Medulla oblongata (tissue), 1 donor: ENCODE measurements at regions not wholly inside any gene's neighbourhood (a gene's known extent, or its start where the extent isn't known, plus 50 kb on each side); places are given as distances from the start of the nearest gene placed in this dataset.
"Not testable (repeated sequence)": the region's sequence is repeated elsewhere in the genome, so short reads cannot be mapped to it uniquely, and the experiment has no call there.

ENCODE experiments used
- DNase-seq: peaks from one replicate; pipeline ENCODE4 v3.0.0-alpha.2; 2015; ENCODE audit errors: extremely low spot score

DNA sequence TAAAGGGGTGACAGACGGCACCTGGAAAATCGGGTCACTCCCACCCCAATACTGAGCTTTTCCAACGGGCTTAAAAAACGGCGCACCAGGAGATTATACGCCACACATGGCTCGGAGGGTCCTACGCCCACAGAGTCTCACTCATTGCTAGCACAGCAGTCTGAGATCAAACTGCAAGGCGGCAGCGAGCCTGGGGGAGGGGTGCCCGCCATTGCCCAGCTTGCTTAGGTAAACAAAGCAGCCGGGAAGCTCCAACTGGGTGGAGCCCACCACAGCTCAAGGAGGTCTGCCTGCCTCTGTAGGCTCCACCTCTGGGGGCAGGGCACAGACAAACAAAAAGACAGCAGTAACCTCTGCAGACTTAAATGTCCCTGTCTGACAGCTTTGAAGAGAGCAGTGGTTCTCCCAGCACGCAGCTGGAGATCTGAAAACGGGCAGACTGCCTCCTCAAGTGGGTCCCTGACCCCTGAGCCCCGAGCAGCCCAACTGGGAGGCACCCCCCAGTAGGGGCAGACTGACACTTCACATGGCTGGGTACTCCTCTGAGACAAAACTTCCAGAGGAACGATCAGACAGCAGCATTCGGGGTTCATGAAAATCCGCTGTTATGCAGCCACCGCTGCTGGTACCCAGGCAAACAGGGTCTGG, 162.8 kb upstream of the GJE1 start:
- DNase-seq: not testable (repeated sequence)

DNA sequence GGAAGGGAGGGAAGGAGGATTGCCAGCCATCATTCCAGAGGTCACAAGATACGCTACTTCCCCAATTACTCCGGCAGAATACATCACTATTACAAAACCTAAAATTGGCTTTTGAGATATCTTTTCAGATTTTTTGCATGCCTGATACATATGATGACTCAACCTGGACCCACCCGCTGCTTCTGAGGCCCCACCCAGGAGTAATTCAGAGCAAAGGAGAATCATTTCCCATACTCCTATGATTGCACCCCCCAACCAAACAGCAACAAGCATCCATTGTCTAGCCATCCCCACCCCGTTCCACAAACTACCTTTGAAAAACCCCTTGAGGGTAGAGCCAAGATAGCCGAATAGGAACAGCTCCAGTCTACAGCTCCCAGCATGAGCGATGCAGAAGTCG, 163.5 kb upstream of the GJE1 start:
- no peak for DNase-seq

DNA sequence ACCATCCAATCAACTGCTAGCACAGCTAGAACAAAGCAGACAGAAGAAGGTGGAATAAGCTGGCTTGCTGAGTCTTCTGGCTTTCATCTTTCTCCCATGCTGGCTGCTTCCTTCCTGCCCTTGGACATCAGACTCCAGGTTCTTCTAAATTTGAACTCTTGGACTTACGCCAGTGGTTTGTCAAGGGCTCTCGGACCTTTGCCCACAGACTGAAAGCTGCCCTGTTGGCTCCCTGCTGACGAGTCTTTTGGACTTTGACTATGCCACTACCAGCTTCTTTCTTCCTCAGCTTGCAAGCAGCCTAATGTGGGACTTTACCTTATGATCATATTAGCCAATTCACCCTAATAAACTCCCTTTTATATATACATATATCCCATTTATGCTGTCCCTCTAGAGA, 164.1 kb upstream of the GJE1 start:
- no peak for DNase-seq

DNA sequence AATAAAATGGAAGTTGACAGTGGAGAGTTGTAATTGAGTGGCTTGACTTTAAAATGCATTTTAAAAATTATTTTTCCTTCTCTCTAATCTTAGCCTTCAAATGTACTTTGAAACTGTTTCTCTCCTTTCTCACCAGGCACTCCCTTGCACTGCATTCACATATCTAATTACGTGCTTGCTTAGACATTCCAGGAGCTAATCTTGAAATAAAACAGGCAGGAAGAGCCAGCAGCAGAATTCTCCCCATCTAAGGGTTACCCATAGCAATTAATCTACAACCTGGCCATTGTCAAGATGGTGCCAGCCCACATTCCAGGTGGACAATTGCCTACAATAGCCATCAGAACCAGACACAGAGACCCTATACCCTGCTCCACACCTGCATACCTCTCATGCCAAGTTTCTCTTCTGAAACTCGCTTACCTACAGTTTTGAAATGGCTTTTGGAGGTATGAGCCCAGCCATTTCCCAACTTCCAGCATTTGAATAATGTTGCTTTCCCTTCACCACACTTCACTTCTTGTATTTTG, 167.6 kb upstream of the GJE1 start:
- no peak for DNase-seq

DNA sequence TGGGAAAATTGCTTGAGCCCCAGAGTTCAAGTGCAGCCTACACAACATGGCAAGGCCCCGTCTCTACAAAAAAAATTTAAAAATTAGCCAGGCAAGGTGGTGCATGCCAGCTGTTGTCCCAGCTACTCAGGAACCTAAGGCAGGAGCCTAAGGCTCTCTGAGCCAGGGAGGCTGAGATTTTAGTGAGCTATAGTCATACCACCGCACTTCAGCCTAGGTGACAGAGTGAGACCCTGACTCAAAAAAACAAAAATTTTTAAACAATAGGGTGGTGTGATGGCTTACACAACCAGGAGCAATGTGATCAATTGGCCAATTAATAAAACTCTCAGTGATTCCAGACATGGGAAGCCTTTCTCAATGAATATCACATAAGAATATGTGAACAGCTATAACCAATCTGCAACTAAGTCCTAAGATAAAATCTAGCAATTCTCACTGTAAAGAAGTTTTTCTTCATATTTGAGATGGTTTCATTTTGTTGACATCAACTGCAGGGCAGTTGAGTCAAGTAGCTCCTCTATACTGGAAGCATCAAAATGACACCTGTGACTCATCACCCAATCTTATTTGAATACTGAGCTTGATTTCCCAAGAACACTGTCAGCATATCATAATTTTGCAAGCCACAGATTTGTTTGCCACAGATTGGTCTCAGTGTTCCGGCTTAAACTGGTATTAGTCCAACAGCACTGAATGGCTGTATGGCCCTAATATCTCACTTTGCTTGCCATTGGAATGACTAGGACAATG, 169.0 kb upstream of the GJE1 start:
- no peak for DNase-seq

DNA sequence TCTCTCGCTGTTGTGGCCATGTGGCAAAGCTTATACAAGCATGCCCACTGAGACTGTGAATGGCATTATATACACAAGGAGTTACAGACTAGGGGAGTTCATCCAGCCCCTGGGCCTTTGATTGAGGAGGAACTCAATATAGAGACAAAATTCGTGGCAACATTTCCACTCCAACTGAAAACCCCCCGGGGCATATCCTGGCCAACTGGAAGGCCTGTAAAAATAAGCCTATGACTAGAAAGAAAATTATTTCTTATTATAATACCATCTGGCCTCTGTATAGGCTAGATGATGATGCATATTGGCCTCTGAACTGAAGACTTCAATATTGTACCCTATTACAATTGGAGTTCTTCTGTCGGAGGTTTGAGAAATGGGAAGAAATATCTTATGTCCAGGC, 175.5 kb upstream of the GJE1 start:
- DNase-seq: no peak

DNA sequence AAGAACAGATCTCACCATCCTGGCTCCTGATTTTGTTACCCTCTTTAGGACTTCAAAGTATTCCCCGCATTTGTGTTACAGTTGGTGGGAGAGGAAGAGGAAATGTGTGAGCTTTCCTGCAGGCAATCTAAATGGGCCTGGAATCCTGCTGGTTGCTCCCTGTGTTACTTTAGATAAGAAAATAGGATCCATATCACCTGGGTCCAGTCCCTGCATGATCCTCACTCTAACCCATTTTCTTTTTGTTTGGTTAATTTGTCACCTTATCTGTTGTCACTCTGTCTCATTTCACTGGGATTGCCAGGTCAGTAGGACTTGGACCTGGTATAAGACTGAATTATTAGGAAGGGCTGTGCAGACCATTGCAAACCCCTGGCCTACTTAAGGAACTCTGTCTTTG, 175.9 kb upstream of the GJE1 start:
- no peak for DNase-seq

DNA sequence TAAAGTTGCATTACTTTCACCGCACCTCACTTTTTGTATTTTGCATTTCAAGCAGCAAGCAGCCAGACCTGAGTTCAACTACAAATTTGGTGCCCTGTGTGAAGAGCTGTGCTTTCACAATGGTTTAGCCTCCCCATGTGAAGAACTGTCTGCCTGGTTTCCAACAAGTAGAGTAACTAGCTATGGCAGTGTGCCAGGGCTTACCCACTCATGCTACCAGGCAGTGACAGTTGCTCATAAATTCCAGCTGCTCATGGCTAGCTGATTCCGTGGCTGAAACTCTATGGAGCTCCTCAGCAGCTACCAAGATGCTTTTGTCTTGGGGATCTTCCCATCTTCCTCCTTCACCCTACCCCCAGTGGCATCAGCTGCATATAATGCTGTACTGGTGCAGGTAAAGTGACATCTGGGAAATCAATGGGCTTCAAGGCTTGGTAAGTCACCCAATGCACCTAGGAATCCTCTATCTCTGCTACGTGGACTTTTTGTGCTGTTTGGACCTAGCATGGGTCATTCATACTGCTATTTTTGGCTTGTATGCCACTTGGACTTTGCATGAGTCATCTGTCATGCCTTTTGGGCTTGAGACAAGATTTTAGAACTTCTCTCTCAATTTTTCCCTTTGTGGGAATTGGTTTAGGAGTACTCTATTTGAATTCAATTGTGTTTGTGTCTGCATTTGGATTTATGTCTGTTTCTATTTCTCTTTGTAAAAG, 176.5 kb upstream of the GJE1 start:
- DNase-seq: no peak

DNA sequence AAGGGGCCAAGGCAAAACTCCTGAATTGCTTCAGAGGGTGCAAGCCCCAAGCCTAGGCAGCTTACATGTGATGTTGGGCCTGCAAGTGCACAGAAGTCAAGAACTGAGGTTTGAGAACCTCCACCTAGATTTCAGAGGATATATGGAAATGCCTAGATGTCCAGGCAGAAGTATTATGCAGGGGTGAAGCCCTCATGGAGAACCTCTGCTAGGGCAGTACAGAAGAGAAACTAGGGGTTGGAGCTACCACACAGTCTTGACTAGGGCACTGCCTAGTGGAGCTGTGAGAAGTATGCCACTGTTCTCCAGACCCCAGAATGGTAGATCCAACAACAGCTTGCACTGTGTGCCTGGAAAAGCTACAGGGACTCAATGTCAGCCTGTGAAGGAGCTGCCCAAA, 179.7 kb upstream of the GJE1 start:
- no peak for DNase-seq

DNA sequence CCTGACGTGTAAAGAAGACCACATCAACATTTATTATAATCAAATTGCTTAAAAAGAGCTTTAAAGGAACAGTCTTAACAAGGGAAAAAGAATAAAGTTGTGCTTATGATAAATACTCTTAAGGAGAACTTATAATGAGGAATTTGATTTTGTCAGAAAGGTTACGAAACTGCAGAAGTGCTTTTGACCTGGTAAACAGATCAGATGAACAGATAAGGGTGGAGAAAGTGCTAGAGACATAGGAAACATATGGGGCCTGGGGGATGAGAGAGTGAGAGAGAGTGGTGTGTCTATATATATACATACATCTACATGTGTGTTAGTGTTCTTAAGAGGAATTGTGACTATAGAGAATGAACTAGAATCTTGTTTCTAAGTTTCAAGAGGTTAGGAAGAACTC, 186.2 kb upstream of the GJE1 start:
- no peak for DNase-seq

DNA sequence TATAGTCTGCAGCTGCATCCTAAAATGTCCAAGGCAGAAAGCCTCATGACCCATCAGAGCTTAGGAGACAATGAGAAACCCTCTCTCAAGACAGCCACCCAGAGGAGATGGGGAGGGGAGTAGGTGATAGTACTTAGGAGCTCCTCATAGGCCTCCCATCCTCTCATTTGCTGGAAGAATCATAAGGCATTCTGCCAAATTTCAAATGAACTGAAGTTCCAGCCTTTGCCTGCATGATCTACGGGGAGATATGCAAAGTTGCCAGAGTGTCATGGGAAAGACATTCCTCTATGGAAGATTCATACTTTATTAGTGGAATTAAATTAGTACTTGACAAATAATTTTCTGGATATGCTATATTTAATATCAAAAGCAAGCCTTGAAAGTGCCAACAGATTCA, 194.1 kb upstream of the GJE1 start:
- DNase-seq: no peak

DNA sequence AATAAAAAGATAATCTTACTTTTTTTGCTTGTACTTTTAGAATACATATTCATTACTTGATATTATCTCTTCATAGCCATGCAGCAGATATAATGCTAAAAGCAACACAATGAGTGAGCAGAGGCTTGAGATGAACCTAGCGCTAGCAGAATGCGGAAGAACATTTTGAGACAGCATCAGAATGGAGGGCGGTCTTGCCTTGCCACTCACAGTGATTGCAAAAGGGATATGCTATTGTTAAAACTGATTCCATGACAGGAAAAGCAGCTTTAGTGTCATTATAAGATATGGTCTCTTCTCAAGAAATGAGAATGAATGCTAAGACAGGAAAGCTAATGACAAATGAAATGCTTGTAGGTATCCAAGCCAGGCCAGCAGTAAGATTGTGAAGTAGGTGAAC, 200.0 kb upstream of the GJE1 start:
- DNase-seq: no peak

DNA sequence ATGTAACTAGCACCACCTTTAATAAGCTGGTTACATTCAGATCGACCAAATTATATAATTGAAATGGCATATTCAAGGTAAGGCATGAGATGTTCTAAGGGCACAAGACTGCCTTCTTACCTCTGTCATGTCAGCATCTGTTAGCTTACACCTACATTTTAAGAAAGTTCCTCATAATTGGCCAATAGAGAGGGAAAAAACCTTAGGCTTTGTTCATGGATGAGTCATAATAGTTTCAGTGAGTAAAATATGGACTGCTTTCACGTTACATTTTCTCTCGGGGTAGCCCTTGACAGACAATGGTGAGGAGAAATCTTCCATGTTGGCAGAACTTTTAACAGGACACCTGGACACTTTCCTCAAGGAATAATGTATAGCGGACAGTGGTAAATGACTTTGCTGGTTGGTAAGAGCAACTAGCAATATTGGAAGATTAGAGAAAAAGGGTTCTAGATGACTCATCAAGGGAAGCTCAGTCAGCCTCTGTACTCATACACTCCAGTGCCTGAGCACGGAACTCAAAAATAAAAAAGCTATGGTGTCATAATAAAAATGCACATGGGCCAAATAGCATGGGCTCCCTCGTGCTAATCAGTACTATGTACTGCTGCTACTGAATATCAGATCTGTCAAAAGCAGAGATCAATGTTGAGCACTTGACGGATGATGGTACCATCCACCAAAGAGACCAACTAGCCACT, 206.4 kb upstream of the GJE1 start:
- DNase-seq: not testable (repeated sequence)

DNA sequence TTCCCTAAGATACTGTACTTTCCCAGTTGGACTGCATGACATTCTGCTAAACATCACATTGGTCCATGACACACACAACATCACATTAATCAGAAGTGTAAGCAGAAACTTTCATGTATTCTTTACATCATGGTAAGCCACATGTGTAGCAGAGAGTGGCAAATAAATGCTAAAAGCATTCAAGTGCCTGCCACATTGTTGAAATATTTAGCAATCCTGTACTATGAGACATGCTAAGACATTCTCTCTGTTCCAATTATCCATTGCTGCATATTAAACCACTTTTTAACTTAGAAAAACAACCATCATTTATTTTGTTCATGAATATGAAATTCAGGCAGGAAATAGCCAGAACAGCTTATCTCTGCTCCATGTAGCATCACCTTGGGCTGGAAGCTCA, 207.7 kb upstream of the GJE1 start:
- no peak for DNase-seq

DNA sequence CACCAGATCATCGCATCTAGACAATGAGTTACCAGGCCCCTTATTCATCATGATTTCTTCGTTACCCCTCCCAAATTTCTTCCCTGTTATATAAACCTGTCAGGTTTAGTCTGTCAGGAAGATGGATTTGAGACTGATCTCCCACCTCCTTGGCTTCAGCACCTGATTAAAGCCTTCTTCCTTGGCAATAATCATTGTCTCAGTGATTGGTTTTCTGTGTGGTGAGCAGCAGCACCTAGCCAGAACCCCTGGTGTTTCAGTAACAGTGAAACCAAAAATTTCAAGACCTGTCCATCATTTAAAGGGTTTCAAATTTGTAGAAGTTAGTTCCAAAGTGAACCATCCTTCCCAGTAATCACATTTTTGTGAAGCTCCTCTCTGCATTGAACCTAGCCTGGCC, 209.8 kb upstream of the GJE1 start:
- no peak for DNase-seq

DNA sequence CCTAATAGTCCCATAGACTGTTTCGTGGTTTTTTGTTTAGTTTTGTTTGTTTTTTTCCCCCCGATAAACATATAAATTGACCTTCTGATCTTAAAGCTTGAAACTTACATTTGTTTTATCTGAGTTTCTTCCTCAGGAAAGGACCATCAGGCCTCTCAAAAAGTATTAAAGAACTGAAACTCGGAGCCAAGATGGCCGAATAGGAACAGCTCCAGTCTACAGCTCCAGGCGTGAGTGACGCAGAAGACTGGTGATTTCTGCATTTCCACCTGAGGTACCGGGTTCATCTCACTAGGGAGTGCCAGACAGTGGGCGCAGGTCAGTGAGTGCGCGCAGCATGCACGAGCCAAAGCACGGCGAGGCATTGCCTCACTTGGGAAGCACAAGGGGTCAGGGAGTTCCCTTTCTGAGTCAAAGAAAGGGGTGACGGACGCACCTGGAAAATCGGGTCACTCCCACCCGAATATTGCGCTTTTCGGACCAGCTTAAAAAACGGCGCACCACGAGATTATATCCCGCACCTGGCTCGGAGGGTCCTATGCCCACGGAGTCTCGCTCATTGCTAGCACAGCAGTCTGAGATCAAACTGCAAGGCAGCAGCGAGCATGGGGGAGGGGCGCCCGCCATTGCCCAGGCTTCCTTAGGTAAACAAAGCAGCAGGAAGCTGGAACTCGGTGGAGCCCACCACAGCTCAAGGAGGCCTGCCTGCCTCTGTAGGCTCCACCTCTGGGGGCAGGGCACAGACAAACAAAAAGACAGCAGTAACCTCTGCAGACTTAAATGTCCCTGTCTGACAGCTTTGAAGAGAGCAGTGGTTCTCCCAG, 215.8 kb upstream of the GJE1 start:
- not testable (repeated sequence) for DNase-seq

DNA sequence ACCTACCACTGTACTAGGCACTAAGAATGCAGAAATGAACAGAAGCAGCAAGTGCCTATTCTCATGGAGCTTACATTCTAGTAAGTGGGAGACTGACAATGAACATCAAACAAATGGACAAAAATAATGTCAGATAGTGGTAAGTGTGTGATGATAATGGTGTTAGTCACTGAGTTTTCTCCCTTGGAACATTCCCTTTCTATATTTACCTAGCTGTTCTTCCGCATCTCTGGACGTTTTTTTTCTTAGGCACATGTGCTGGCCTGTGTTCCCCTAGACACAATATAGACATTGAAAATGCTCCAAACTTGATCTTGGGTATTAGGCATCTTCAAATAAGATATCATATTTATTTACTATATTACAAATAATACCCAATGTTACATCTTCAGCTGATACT, 218.1 kb upstream of the GJE1 start:
- DNase-seq: no peak

DNA sequence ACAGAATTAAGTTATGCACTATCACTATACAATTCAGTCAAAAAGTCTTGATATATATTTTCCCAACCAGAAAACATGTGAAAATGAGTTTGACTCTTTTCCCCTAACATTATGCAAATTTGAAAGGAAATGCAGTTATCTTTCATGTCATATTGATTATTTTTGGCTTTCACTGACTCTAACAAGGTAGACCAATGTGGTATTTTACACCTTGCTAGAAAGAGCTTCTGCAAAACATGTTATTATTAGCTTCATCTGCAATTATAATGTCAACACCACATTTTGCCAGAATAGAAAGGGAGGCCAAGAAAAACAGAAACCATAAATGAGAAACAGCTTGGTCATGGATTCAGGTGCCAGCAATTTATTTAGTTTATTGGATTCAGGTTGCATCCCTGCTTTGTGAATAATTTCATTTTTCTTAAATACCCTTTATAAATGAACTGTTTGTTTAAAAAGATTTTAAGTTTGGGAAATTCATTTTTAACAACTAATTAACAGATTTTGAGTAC, 226.1 kb upstream of the GJE1 start:
- no peak for DNase-seq

DNA sequence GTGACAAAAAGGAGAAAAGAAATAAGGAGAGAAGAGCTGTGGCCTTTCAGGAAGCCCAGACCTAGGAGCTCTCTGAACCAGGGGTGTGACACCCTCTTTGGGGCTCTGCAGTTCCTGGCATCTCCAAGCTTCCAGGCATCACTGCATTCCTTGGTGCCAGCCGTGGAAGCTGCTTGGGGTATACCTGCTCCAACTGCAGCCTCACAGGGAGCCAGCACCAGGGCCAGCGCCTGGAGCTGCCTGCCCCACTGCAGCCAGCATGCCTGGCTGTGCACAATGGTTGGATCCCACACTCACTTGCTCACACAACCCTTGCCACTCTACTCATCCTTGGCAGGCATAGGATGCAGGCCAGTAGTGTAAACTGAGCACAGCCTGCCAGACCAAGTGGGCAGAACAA, 242.1 kb upstream of the GJE1 start:
- DNase-seq: no peak

DNA sequence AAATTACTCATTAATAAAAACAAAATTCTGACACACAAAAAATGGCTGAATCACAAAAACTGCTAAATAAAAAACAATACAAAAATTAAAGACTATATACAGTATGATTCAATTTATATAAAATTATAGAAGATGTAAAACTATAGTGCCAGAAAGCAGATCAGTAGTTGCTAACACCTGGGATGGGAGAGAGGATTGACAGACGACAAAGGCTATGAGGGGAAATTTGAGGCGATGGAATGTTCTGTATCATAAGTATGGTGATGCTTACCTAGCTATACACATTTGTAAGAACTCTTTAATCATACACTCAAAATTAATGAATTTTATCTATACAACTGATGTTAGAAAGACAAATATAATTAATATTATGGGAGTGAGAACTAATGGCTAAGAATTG, 247.9 kb upstream of the GJE1 start:
- DNase-seq: no peak

DNA sequence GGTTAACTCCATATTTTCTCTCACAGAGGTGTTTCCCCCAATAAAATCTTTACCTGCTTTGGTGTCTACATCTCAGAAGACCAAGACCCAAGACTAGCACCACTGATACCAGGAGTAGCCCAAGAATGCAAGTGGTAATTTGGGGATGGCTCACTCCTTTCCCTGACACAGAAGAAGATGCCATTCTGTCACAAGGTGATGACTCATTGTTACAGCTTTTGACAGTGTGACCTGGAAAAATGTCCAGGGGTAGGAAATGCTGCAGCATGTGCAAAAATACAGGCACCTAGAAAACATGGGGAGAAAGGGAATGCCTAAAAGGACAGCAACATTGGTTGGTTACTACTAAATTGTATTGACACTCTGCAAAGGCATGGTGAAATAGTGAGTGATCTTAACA, 254.0 kb upstream of the GJE1 start:
- DNase-seq: no peak
